Panc1 (cell line): ENCODE measurements at regions not wholly inside any gene's neighbourhood (a gene's known extent, or its start where the extent isn't known, plus 50 kb on each side); places are given as distances from the start of the nearest gene placed in this dataset.

Experiments
- POLR2AphosphoS5 ChIP-seq: IDR thresholded peaks from 2 replicates; pipeline ENCODE4 v1.6.1; 2012; ENCODE audit warnings: mild to moderate bottlenecking, low read depth, low read length, moderate library complexity
- SIN3A ChIP-seq: IDR thresholded peaks from 2 replicates; pipeline ENCODE4 v1.6.1; 2012; ENCODE audit warnings: low read depth, mild to moderate bottlenecking, low read length, moderate library complexity, borderline replicate concordance; ENCODE audit not compliant: insufficient read depth
- TCF7L2 ChIP-seq: IDR thresholded peaks from 2 replicates; pipeline ENCODE4 v1.6.1; 2011; ENCODE audit warnings: mild to moderate bottlenecking, low read depth, low read length, inconsistent platforms
- TF ChIP-seq, protein P1 (sequence below): fragments of 450-650 bp; IDR thresholded peaks from 2 replicates; pipeline ENCODE4 v1.5.1; 2017; ENCODE audit warnings: mild to moderate bottlenecking
- TF ChIP-seq, protein P2 (sequence below), 2 experiments: IDR thresholded peaks; 2 replicates each; pipeline ENCODE4 v1.6.1; 2011 to 2012; ENCODE audit warnings: low read depth in 2 of 2, control low read depth in 1 of 2, low read length in 1 of 2, mild to moderate bottlenecking in 1 of 2, moderate library complexity in 1 of 2; ENCODE audit not compliant: insufficient read depth in 1 of 2

DNA sequence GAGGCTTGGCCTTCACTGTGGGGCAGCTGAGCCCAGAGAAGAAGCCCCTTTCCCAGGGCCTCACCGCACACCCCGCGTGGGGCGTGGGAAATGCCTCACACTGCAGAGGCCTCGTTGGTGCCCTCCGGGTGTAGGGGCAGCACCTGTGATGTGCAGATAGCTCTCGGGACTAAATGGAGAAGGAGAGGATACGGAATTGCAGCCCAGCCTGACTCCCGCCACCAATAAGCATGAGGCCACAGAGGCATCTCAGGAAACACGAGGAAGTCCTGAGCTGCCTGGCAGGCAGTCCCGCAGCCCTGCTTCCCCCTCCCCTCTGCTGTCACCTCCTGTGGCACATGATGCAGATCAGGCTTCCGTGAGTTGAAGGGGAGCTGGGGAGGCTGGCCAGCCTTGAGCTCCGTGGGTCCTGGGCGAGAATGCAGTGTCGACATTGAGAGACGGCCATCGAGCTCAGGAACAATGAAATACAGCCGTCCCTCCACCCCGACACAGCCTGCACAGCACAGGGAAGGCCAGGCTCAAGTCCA is 59.6 kb upstream of the PPP2R2D start:
- TF ChIP-seq, protein P1, sequence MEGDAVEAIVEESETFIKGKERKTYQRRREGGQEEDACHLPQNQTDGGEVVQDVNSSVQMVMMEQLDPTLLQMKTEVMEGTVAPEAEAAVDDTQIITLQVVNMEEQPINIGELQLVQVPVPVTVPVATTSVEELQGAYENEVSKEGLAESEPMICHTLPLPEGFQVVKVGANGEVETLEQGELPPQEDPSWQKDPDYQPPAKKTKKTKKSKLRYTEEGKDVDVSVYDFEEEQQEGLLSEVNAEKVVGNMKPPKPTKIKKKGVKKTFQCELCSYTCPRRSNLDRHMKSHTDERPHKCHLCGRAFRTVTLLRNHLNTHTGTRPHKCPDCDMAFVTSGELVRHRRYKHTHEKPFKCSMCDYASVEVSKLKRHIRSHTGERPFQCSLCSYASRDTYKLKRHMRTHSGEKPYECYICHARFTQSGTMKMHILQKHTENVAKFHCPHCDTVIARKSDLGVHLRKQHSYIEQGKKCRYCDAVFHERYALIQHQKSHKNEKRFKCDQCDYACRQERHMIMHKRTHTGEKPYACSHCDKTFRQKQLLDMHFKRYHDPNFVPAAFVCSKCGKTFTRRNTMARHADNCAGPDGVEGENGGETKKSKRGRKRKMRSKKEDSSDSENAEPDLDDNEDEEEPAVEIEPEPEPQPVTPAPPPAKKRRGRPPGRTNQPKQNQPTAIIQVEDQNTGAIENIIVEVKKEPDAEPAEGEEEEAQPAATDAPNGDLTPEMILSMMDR: no peak
- TF ChIP-seq TCF7L2: no peak
- TF ChIP-seq, protein P2, sequence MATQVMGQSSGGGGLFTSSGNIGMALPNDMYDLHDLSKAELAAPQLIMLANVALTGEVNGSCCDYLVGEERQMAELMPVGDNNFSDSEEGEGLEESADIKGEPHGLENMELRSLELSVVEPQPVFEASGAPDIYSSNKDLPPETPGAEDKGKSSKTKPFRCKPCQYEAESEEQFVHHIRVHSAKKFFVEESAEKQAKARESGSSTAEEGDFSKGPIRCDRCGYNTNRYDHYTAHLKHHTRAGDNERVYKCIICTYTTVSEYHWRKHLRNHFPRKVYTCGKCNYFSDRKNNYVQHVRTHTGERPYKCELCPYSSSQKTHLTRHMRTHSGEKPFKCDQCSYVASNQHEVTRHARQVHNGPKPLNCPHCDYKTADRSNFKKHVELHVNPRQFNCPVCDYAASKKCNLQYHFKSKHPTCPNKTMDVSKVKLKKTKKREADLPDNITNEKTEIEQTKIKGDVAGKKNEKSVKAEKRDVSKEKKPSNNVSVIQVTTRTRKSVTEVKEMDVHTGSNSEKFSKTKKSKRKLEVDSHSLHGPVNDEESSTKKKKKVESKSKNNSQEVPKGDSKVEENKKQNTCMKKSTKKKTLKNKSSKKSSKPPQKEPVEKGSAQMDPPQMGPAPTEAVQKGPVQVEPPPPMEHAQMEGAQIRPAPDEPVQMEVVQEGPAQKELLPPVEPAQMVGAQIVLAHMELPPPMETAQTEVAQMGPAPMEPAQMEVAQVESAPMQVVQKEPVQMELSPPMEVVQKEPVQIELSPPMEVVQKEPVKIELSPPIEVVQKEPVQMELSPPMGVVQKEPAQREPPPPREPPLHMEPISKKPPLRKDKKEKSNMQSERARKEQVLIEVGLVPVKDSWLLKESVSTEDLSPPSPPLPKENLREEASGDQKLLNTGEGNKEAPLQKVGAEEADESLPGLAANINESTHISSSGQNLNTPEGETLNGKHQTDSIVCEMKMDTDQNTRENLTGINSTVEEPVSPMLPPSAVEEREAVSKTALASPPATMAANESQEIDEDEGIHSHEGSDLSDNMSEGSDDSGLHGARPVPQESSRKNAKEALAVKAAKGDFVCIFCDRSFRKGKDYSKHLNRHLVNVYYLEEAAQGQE (IDR thresholded peaks at IDR 0.05; ENCODE audit: insufficient read depth in 1 of 2, low read depth in 2 of 2, low read length in 1 of 2): no peak
- TF ChIP-seq POLR2AphosphoS5: no peak
- no peak for TF ChIP-seq SIN3A
